Fibroblast of lung (primary cell): ENCODE measurements at regions not wholly inside any gene's neighbourhood (a gene's known extent, or its start where the extent isn't known, plus 50 kb on each side); places are given as distances from the start of the nearest gene placed in this dataset.

ENCODE experiments used
- EZH2 ChIP-seq: IDR thresholded peaks from 2 replicates; pipeline ENCODE4 v1.5.1; 2012; ENCODE audit warnings: low read length, control low read depth, mild to moderate bottlenecking; ENCODE audit errors: missing control alignments
- TF ChIP-seq, protein P1 (sequence below), 2 donors: IDR thresholded peaks in 1 of 2; conservative IDR thresholded peaks in 1 of 2; 1 replicate in 1 of 2; 2 replicates in 1 of 2; pipeline ENCODE4 v1.5.1; 2011 to 2012; ENCODE audit warnings: low read length in 2 of 2, control low read depth in 1 of 2, inconsistent platforms in 1 of 2, low read depth in 1 of 2, mild to moderate bottlenecking in 1 of 2

GRCh38 chr7:120041798-120042197 is 231.2 kb upstream of the KCND2 start:
- TF ChIP-seq, protein P1, sequence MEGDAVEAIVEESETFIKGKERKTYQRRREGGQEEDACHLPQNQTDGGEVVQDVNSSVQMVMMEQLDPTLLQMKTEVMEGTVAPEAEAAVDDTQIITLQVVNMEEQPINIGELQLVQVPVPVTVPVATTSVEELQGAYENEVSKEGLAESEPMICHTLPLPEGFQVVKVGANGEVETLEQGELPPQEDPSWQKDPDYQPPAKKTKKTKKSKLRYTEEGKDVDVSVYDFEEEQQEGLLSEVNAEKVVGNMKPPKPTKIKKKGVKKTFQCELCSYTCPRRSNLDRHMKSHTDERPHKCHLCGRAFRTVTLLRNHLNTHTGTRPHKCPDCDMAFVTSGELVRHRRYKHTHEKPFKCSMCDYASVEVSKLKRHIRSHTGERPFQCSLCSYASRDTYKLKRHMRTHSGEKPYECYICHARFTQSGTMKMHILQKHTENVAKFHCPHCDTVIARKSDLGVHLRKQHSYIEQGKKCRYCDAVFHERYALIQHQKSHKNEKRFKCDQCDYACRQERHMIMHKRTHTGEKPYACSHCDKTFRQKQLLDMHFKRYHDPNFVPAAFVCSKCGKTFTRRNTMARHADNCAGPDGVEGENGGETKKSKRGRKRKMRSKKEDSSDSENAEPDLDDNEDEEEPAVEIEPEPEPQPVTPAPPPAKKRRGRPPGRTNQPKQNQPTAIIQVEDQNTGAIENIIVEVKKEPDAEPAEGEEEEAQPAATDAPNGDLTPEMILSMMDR (conservative IDR thresholded peaks at IDR 0.05 in 1 of 2, IDR thresholded peaks at IDR 0.05 in 1 of 2; ENCODE audit: low read depth in 1 of 2, low read length in 2 of 2), result no peak
- TF ChIP-seq EZH2, result no peak
